D721Med (cell line): ENCODE measurements at regions not wholly inside any gene's neighbourhood (a gene's known extent, or its start where the extent isn't known, plus 50 kb on each side); places are given as distances from the start of the nearest gene placed in this dataset.

Experiments used
- DNase-seq: peaks from one replicate; pipeline ENCODE4 v3.0.0; 2011; ENCODE audit warnings: low spot score; ENCODE audit not compliant: insufficient read length
- FAIRE-seq: peaks from 2 replicates; lab custom pipeline; 2011; peaks lifted over from hg19 to GRCh38; lab: Jason Lieb, UNC
- CTCF ChIP-seq: IDR thresholded peaks from 2 replicates; pipeline ENCODE4 v1.5.1; 2012; ENCODE audit warnings: mild to moderate bottlenecking, control low read depth; ENCODE audit not compliant: insufficient read depth; ENCODE audit errors: missing control alignments

- TF ChIP-seq CTCF, result no peak
- no peak for DNase-seq
- no peak for FAIRE-seq
Measured at GRCh38 chr6:138032571-138032970, 74.6 kb downstream of the PERP start.

GRCh38 chr6:138034229-138034628 is 73.0 kb downstream of the PERP start:
- TF ChIP-seq CTCF, result no peak
- FAIRE-seq (no peak), DNase-seq (no peak)

DNA sequence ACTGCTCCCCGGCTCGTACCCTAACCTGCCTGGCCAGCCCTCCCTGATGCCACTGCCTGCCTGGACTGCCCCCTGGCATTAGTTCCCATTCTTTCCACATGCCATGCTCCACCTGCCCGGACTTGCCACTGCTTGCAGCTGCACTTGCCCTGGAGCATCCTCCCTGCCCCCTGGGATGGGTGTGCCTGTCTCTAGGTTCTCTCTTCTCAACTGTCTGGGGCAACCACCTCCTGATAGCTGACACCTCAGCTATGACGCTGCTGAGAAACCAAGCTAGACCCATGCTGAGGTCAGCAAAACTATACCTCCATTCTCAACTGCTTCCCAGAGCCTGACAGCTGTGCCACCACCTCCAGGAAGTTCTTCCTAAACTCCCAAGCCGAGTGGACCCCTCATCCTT is 72.1 kb downstream of the PERP start:
- no peak for DNase-seq
- FAIRE-seq, result no peak
- TF ChIP-seq CTCF, result no peak

DNA sequence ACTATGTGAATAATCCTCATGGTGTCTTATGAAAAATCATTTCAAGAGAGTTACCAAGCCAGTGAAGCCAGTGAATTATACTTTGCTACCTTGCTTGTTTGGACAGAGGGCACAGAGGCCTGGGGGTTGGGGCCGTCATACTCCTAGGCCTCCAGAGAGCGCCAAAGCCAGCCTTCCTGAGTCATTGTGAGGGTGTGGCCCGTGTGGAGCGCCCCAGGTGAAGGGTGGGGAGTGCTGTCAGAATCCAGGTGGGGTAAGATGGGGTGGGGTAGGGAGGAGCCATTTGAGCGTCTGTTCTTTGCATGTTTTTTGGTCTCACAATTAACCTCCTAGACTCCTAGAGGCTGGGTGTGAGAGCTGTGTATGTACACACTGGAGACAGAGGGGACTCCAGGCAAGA is 71.1 kb downstream of the PERP start:
- TF ChIP-seq CTCF, result no peak
- no peak for DNase-seq
- no peak for FAIRE-seq

GRCh38 chr6:138037009-138037504 is 70.2 kb downstream of the PERP start:
- DNase-seq, result no peak
- TF ChIP-seq CTCF, result no peak
- no peak for FAIRE-seq

DNA sequence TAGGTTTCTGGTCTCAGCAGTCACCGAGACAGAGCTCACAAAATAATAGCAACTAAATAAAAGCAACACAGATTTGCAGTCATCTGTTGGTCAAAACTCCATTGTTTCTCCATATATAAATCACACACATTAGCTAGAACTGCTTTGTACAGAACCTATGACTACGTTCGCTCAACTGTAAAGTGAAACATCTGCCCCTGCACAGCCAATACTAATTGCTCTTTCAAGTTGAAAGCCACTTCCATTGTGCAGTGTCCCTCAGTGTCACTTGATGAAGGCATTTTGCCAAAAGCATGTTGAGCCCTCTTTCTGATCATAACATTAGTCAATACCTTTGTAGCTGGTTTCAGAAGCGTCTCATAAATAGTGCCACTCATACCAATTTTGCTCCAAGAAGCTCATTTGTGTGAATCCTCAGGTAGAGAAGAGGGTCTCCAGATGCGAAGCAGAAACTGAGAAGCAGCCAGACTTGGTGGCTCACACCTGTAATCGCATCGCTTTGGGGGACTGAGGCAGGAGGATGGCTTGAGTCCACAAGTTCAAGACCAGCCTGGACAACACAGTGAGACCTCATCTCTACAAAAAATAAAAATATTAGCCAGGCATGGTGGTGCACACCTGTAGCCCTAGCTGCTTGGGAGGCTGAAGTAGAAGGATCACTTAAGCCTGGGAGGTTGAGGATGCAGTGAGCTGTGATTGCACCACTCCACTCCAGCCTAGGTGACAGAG is 68.9 kb downstream of the PERP start:
- DNase-seq (no peak), FAIRE-seq (no peak)
- TF ChIP-seq CTCF, result no peak
